ENCODE measurements at regions not wholly inside any gene's neighbourhood (a gene's known extent, or its start where the extent isn't known, plus 50 kb on each side); places are given as distances from the start of the nearest gene placed in this dataset.

DNA sequence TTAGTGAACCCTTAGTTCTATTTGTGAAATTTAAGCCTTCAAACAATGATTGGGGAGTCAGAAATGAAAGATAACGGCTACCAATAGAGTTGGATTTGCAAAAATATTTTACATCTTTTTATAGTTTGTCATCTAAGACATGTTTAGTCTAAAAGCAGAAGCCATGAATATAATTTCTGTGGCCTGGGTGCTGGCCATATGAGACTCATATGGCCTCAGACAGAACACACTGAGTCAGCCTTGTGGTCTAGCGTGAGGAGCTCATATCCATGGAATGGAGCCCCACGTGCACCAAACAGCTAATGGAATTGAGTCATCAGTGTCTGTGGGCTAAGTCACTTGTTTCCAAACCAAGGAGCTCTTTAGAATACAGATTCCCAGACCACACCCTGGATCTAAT lies 240.7 kb upstream of the NREP start:
- Histone ChIP-seq H3K9me1 (replicated peaks; ENCODE audit: control insufficient read depth, extremely low read depth, insufficient read depth, low read length) (no peaks in the 10 kb centered on the region), H3K27me3 (ENCODE audit: control insufficient read depth in 2 of 2, insufficient read depth in 2 of 2, low read length in 2 of 2) (peaks cover 0 to 1% of the 10 kb centered on the region in 2 experiments), H4K20me1 (replicated peaks; ENCODE audit: control insufficient read depth, extremely low read depth, insufficient read depth, low read length) (no peaks in the 10 kb centered on the region), H3K27ac (ENCODE audit: insufficient read depth, low read depth, low read length) (no peak overlapping the region), H3K9me3 (replicated peaks; ENCODE audit: control insufficient read depth, insufficient read depth, low read length) (no peaks in the 10 kb centered on the region), H3K4me3 (replicated peaks in 1 of 3; ENCODE audit: insufficient read depth in 1 of 3, low read depth in 1 of 3, low read length in 3 of 3) (no peak overlapping the region), H3K36me3 (ENCODE audit: control insufficient read depth in 2 of 2, extremely low read depth in 1 of 2, insufficient read depth in 2 of 2, low read length in 2 of 2) (no peaks in the 10 kb centered on the region), H3K79me2 (ENCODE audit: control insufficient read depth, insufficient read depth, low read length) (no peaks in the 10 kb centered on the region), H3K9ac (replicated peaks; ENCODE audit: extremely low read depth, insufficient read depth, low read length) (no peak overlapping the region), H3K4me1 (ENCODE audit: control insufficient read depth, extremely low read depth, insufficient read depth, low read length) (no peaks in the 10 kb centered on the region), H3K4me2 (ENCODE audit: insufficient read depth, low read length) (no peak overlapping the region), H2AFZ (ENCODE audit: low read depth, low read length) (no peak overlapping the region)
- intact Hi-C loops (cut with micrococcal nuclease) = no loop called here
- DNase-seq (ENCODE audit: low read depth, low spot score) = no peak
- CTCF ChIA-PET = no interaction called here
- BruUV-seq (replicated peaks) = no TSS peak
- dilution Hi-C loops (cut with MboI; ENCODE audit: extremely low pct_ligation_motif_present, low sequenced_read_pairs) = no loop called here
- POLR2A ChIA-PET = no interaction called here
- no peak for FAIRE-seq
- no peak for TF ChIP-seq MYC (IDR thresholded peaks at IDR 0.05; ENCODE audit: low read depth, low read length)
- TF ChIP-seq FOS (IDR thresholded peaks at IDR 0.05; ENCODE audit: borderline replicate concordance, insufficient read depth, low read length) = peak; percentile 8
- no peak for TF ChIP-seq POLR2AphosphoS5 (IDR thresholded peaks at IDR 0.05; ENCODE audit: insufficient read depth, low read depth, low read length)
- TF ChIP-seq, protein P1, sequence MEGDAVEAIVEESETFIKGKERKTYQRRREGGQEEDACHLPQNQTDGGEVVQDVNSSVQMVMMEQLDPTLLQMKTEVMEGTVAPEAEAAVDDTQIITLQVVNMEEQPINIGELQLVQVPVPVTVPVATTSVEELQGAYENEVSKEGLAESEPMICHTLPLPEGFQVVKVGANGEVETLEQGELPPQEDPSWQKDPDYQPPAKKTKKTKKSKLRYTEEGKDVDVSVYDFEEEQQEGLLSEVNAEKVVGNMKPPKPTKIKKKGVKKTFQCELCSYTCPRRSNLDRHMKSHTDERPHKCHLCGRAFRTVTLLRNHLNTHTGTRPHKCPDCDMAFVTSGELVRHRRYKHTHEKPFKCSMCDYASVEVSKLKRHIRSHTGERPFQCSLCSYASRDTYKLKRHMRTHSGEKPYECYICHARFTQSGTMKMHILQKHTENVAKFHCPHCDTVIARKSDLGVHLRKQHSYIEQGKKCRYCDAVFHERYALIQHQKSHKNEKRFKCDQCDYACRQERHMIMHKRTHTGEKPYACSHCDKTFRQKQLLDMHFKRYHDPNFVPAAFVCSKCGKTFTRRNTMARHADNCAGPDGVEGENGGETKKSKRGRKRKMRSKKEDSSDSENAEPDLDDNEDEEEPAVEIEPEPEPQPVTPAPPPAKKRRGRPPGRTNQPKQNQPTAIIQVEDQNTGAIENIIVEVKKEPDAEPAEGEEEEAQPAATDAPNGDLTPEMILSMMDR (IDR thresholded peaks at IDR 0.05; ENCODE audit: extremely low read depth in 1 of 2, insufficient read depth in 1 of 2, low read depth in 1 of 2, low read length in 2 of 2) = no peak
- no peak for TF ChIP-seq GATA2 (IDR thresholded peaks at IDR 0.05; ENCODE audit: insufficient read depth, insufficient read length, low read depth, low read length)
- TF ChIP-seq, protein P2, sequence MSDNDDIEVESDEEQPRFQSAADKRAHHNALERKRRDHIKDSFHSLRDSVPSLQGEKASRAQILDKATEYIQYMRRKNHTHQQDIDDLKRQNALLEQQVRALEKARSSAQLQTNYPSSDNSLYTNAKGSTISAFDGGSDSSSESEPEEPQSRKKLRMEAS (IDR thresholded peaks at IDR 0.05; ENCODE audit: insufficient read depth, insufficient read length) = no peak
- TF ChIP-seq JUN (IDR thresholded peaks at IDR 0.05; ENCODE audit: borderline replicate concordance, insufficient read depth, insufficient read length, low read depth) = no peak
